ENCODE measurements at regions not wholly inside any gene's neighbourhood (a gene's known extent, or its start where the extent isn't known, plus 50 kb on each side); places are given as distances from the start of the nearest gene placed in this dataset.
"Not testable (repeated sequence)": the region's sequence is repeated elsewhere in the genome, so short reads cannot be mapped to it uniquely, and the experiment has no call there.

GRCh38 chr10:29734640-29734961 is 99.8 kb upstream of the SVIL start:
- H3K4me3 ChIP-seq: peak overlapping the region; percentile 80
- no peaks in the 10 kb centered on the region for H3K9me3 ChIP-seq (ENCODE audit: low read depth, low read length)
- H3K9ac ChIP-seq (ENCODE audit: insufficient read length): peak overlapping the region; percentile 59
- no peaks in the 10 kb centered on the region for H3K36me3 ChIP-seq (ENCODE audit: insufficient read depth, low read length)
- TF ChIP-seq EZH2 (IDR thresholded peaks at IDR 0.05) (no peak), POLR2AphosphoS5 (IDR thresholded peaks at IDR 0.05; ENCODE audit: borderline replicate concordance, low read depth, low read length) (no peak), FOXP2 (optimal IDR thresholded peaks at IDR 0.05; ENCODE audit: control extremely low read depth, extremely low read length, insufficient read depth) (no peak)
- no peak overlapping the region for H3K27ac ChIP-seq
- no peak for DNase-seq (ENCODE audit: low read depth, low spot score)

GRCh38 chr10:29733323-29733722 is 98.6 kb upstream of the SVIL start:
- Histone ChIP-seq H3K9ac (ENCODE audit: insufficient read length) (no peak overlapping the region), H3K9me3 (ENCODE audit: low read depth, low read length) (no peaks in the 10 kb centered on the region), H3K4me3 (no peak overlapping the region), H3K27ac (no peak overlapping the region), H3K36me3 (ENCODE audit: insufficient read depth, low read length) (no peaks in the 10 kb centered on the region)
- TF ChIP-seq EZH2 (IDR thresholded peaks at IDR 0.05) (no peak), POLR2AphosphoS5 (IDR thresholded peaks at IDR 0.05; ENCODE audit: borderline replicate concordance, low read depth, low read length) (no peak), FOXP2 (optimal IDR thresholded peaks at IDR 0.05; ENCODE audit: control extremely low read depth, extremely low read length, insufficient read depth) (no peak)
- no peak for DNase-seq (ENCODE audit: low read depth, low spot score)

- no peak overlapping the region for H3K27ac ChIP-seq
- H3K4me3 ChIP-seq: no peak overlapping the region
- DNase-seq (ENCODE audit: low read depth, low spot score): no peak
- no peaks in the 10 kb centered on the region for H3K36me3 ChIP-seq (ENCODE audit: insufficient read depth, low read length)
- H3K9ac ChIP-seq (ENCODE audit: insufficient read length): no peak overlapping the region
- H3K9me3 ChIP-seq (ENCODE audit: low read depth, low read length): no peaks in the 10 kb centered on the region
- no peak for TF ChIP-seq FOXP2 (optimal IDR thresholded peaks at IDR 0.05; ENCODE audit: control extremely low read depth, extremely low read length, insufficient read depth)
- no peak for TF ChIP-seq POLR2AphosphoS5 (IDR thresholded peaks at IDR 0.05; ENCODE audit: borderline replicate concordance, low read depth, low read length)
- no peak for TF ChIP-seq EZH2 (IDR thresholded peaks at IDR 0.05)
These were observed 98.1 kb upstream of the SVIL start for GRCh38 chr10:29732918-29733317.

GRCh38 chr10:29731760-29732159 is 97.0 kb upstream of the SVIL start:
- no peak for DNase-seq (ENCODE audit: low read depth, low spot score)
- no peak overlapping the region for H3K27ac ChIP-seq
- TF ChIP-seq FOXP2 (optimal IDR thresholded peaks at IDR 0.05; ENCODE audit: control extremely low read depth, extremely low read length, insufficient read depth): no peak
- no peak for TF ChIP-seq EZH2 (IDR thresholded peaks at IDR 0.05)
- no peak for TF ChIP-seq POLR2AphosphoS5 (IDR thresholded peaks at IDR 0.05; ENCODE audit: borderline replicate concordance, low read depth, low read length)
- no peaks in the 10 kb centered on the region for H3K9me3 ChIP-seq (ENCODE audit: low read depth, low read length)
- H3K36me3 ChIP-seq (ENCODE audit: insufficient read depth, low read length): no peaks in the 10 kb centered on the region
- H3K4me3 ChIP-seq: no peak overlapping the region
- H3K9ac ChIP-seq (ENCODE audit: insufficient read length): no peak overlapping the region

DNA sequence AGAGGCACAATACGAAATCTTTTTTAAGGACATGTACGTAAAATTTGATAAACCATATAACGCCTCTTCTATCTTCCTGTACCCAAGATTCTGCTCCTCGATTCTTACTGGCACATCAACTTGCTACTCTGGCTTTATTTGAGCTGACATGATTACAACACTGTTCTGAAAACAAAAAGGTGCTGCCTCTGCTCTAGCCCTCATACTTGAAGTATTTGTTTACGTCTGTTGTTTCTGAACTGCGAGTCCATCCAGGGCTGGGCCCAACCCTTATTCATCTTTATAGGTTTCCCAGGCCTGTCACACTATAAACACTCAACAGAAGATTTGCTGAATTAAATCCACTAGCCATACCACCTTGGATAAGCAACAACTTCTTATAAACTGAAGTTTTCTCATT is 96.2 kb upstream of the SVIL start:
- Histone ChIP-seq H3K9ac (ENCODE audit: insufficient read length) (no peak overlapping the region), H3K36me3 (ENCODE audit: insufficient read depth, low read length) (no peaks in the 10 kb centered on the region), H3K27ac (no peak overlapping the region), H3K9me3 (ENCODE audit: low read depth, low read length) (no peaks in the 10 kb centered on the region), H3K4me3 (no peak overlapping the region)
- DNase-seq (ENCODE audit: low read depth, low spot score): no peak
- TF ChIP-seq FOXP2 (optimal IDR thresholded peaks at IDR 0.05; ENCODE audit: control extremely low read depth, extremely low read length, insufficient read depth): no peak
- TF ChIP-seq POLR2AphosphoS5 (IDR thresholded peaks at IDR 0.05; ENCODE audit: borderline replicate concordance, low read depth, low read length): no peak
- no peak for TF ChIP-seq EZH2 (IDR thresholded peaks at IDR 0.05)

- TF ChIP-seq EZH2 (IDR thresholded peaks at IDR 0.05) (no peak), FOXP2 (optimal IDR thresholded peaks at IDR 0.05; ENCODE audit: control extremely low read depth, extremely low read length, insufficient read depth) (no peak), POLR2AphosphoS5 (IDR thresholded peaks at IDR 0.05; ENCODE audit: borderline replicate concordance, low read depth, low read length) (no peak)
- Histone ChIP-seq H3K9me3 (ENCODE audit: low read depth, low read length) (no peaks in the 10 kb centered on the region), H3K9ac (ENCODE audit: insufficient read length) (no peak overlapping the region), H3K4me3 (no peak overlapping the region), H3K27ac (no peak overlapping the region), H3K36me3 (ENCODE audit: insufficient read depth, low read length) (no peaks in the 10 kb centered on the region)
- DNase-seq (ENCODE audit: low read depth, low spot score): no peak
These were observed 95.7 kb upstream of the SVIL start for GRCh38 chr10:29730458-29730857.

DNA sequence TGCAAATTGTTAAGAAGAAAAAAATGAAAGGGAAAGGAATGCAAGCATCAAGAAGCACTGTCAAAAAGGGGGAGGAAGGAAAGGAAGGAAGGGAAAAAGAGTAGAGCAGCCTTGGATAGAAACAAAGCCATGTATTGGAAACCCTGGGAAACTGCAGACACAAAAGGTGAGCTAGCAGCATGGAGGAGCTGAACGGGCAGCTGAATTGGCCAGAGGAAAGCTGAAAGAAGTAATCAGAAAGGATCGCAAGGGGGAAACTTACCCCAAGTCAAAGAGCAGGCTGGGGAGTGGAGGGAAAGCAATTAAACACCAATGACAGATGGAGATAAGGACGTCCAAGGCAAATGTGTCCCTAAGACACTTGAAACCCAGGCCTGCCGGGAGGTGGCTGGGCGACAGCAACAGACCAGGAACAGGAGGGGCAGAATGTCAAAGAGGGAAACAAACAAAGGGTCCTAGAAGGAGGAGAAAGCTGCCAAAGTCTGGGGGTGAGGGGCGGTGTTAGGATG is 93.8 kb upstream of the SVIL start:
- H3K27ac ChIP-seq: no peak overlapping the region
- no peaks in the 10 kb centered on the region for H3K36me3 ChIP-seq (ENCODE audit: insufficient read depth, low read length)
- H3K9me3 ChIP-seq (ENCODE audit: low read depth, low read length): no peaks in the 10 kb centered on the region
- no peak for TF ChIP-seq EZH2 (IDR thresholded peaks at IDR 0.05)
- no peak for TF ChIP-seq FOXP2 (optimal IDR thresholded peaks at IDR 0.05; ENCODE audit: control extremely low read depth, extremely low read length, insufficient read depth)
- TF ChIP-seq POLR2AphosphoS5 (IDR thresholded peaks at IDR 0.05; ENCODE audit: borderline replicate concordance, low read depth, low read length): no peak
- no peak for DNase-seq (ENCODE audit: low read depth, low spot score)
- H3K4me3 ChIP-seq: no peak overlapping the region
- H3K9ac ChIP-seq (ENCODE audit: insufficient read length): no peak overlapping the region

- not testable (repeated sequence) for H3K4me3 ChIP-seq; H3K36me3 ChIP-seq (ENCODE audit: insufficient read depth, low read length); DNase-seq (ENCODE audit: low read depth, low spot score); H3K9ac ChIP-seq (ENCODE audit: insufficient read length); H3K9me3 ChIP-seq (ENCODE audit: low read depth, low read length); H3K27ac ChIP-seq
These were observed 91.2 kb upstream of the SVIL start for GRCh38 chr10:29725927-29726326.

GRCh38 chr10:29725133-29725720 is 90.5 kb upstream of the SVIL start:
- H3K9ac ChIP-seq (ENCODE audit: insufficient read length): no peak overlapping the region
- no peak overlapping the region for H3K4me3 ChIP-seq
- H3K27ac ChIP-seq: no peak overlapping the region
- no peak for DNase-seq (ENCODE audit: low read depth, low spot score)
- H3K36me3 ChIP-seq (ENCODE audit: insufficient read depth, low read length): no peaks in the 10 kb centered on the region
- no peaks in the 10 kb centered on the region for H3K9me3 ChIP-seq (ENCODE audit: low read depth, low read length)
- TF ChIP-seq FOXP2 (optimal IDR thresholded peaks at IDR 0.05; ENCODE audit: control extremely low read depth, extremely low read length, insufficient read depth) (no peak), POLR2AphosphoS5 (IDR thresholded peaks at IDR 0.05; ENCODE audit: borderline replicate concordance, low read depth, low read length) (no peak), EZH2 (IDR thresholded peaks at IDR 0.05) (no peak)

All from SK-N-MC (cell line).